ENCODE measurements at regions not wholly inside any gene's neighbourhood (a gene's known extent, or its start where the extent isn't known, plus 50 kb on each side); places are given as distances from the start of the nearest gene placed in this dataset.

GRCh38 chr2:18219676-18220075 is 340.8 kb downstream of the RDH14 start:
- TF ChIP-seq FOXM1 (IDR thresholded peaks at IDR 0.05; ENCODE audit: borderline replicate concordance) (no peak), BHLHE40 (IDR thresholded peaks at IDR 0.05; ENCODE audit: borderline replicate concordance) (no peak), ELF4 (IDR thresholded peaks at IDR 0.05) (no peak), NFRKB (IDR thresholded peaks at IDR 0.05) (no peak), L3MBTL2 (conservative IDR thresholded peaks at IDR 0.05) (no peak), TARDBP (IDR thresholded peaks at IDR 0.05) (no peak), SUZ12 (IDR thresholded peaks at IDR 0.05) (no peak), HDGF (IDR thresholded peaks at IDR 0.05; ENCODE audit: borderline replicate concordance) (no peak), FOXK2 (IDR thresholded peaks at IDR 0.05) (no peak), SP1 (IDR thresholded peaks at IDR 0.05) (no peak), ARNT (IDR thresholded peaks at IDR 0.05) (no peak), FOXA1 (IDR thresholded peaks at IDR 0.05) (no peak), ZNF384 (IDR thresholded peaks at IDR 0.05) (no peak)
- TF ChIP-seq, protein P1, sequence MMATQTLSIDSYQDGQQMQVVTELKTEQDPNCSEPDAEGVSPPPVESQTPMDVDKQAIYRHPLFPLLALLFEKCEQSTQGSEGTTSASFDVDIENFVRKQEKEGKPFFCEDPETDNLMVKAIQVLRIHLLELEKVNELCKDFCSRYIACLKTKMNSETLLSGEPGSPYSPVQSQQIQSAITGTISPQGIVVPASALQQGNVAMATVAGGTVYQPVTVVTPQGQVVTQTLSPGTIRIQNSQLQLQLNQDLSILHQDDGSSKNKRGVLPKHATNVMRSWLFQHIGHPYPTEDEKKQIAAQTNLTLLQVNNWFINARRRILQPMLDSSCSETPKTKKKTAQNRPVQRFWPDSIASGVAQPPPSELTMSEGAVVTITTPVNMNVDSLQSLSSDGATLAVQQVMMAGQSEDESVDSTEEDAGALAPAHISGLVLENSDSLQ (IDR thresholded peaks at IDR 0.05), result no peak
